WERI-Rb-1 (cell line): ENCODE measurements at regions not wholly inside any gene's neighbourhood (a gene's known extent, or its start where the extent isn't known, plus 50 kb on each side); places are given as distances from the start of the nearest gene placed in this dataset.

ENCODE experiments used
- DNase-seq: peaks from one replicate; pipeline ENCODE4 v3.0.0-alpha.2; 2020
- H3K27ac ChIP-seq: fragments of 250-450 bp; sonication (Bioruptor Pico); 2 replicates; pipeline ENCODE4 v1.5.1; 2020; ENCODE audit warnings: mild to moderate bottlenecking, moderate library complexity
- H3K27me3 ChIP-seq: fragments of 250-450 bp; sonication (Bioruptor Pico); 2 replicates; pipeline ENCODE4 v1.5.1; 2021; ENCODE audit warnings: mild to moderate bottlenecking, low read depth, moderate library complexity; ENCODE audit not compliant: insufficient read depth, severe bottlenecking
- H3K36me3 ChIP-seq: fragments of 250-450 bp; sonication (Bioruptor Pico); 2 replicates; pipeline ENCODE4 v1.5.1; 2020; ENCODE audit warnings: mild to moderate bottlenecking, moderate library complexity
- H3K4me3 ChIP-seq: 2 replicates; pipeline ENCODE4 v1.5.1; 2011; ENCODE audit warnings: low read depth, mild to moderate bottlenecking, control low read depth, low read length
- H3K9me3 ChIP-seq: fragments of 250-450 bp; sonication (Bioruptor Pico); 2 replicates; pipeline ENCODE4 v1.5.1; 2021; ENCODE audit warnings: mild to moderate bottlenecking, moderate library complexity; ENCODE audit not compliant: severe bottlenecking
- TF ChIP-seq, protein P1 (sequence below): IDR thresholded peaks from 2 replicates; pipeline ENCODE4 v1.5.1; 2011; ENCODE audit warnings: low read depth, mild to moderate bottlenecking, control low read depth, inconsistent platforms, low read length

DNA sequence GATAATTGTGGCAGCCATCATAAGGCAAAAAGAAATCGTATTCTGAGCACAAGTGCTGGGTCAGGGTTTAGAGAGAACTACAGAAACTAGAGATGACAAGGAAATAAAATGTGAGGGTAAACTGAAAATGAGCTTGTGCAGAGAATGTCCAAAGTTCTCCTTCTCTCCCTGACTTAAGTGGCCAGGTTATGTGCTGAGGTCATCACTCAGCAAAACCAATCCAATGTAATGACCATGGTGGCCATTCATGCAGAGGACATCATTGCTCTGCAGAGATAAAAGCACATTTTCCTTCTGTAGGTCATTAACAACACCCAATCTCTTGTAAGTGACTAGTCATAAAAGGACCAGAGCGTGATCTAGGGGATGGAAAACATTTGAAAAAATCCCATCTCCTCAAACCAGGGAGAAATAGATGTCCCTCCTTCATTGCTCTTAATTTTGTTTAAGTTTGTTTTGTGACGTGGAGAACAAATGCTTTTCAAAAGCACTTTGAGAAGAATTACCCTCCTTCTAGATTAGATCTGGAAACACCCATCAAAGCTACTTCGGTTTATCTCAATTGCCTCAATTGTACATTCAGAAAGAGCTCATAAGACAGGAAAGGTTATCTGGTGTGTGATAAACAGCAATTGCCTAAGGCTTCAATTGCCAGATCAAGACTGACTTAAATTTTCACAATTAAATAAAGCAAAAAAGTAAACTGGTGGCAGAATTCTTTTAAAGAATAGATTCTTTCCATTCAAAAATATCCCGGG, 173.4 kb downstream of the SERPINI1 start:
- no peaks in the 10 kb centered on the region for H3K36me3 ChIP-seq
- H3K27ac ChIP-seq: no peak overlapping the region
- H3K27me3 ChIP-seq: no peaks in the 10 kb centered on the region
- H3K9me3 ChIP-seq: no peaks in the 10 kb centered on the region
- H3K4me3 ChIP-seq: no peak overlapping the region
- TF ChIP-seq, protein P1, sequence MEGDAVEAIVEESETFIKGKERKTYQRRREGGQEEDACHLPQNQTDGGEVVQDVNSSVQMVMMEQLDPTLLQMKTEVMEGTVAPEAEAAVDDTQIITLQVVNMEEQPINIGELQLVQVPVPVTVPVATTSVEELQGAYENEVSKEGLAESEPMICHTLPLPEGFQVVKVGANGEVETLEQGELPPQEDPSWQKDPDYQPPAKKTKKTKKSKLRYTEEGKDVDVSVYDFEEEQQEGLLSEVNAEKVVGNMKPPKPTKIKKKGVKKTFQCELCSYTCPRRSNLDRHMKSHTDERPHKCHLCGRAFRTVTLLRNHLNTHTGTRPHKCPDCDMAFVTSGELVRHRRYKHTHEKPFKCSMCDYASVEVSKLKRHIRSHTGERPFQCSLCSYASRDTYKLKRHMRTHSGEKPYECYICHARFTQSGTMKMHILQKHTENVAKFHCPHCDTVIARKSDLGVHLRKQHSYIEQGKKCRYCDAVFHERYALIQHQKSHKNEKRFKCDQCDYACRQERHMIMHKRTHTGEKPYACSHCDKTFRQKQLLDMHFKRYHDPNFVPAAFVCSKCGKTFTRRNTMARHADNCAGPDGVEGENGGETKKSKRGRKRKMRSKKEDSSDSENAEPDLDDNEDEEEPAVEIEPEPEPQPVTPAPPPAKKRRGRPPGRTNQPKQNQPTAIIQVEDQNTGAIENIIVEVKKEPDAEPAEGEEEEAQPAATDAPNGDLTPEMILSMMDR: no peak
- DNase-seq: no peak

DNA sequence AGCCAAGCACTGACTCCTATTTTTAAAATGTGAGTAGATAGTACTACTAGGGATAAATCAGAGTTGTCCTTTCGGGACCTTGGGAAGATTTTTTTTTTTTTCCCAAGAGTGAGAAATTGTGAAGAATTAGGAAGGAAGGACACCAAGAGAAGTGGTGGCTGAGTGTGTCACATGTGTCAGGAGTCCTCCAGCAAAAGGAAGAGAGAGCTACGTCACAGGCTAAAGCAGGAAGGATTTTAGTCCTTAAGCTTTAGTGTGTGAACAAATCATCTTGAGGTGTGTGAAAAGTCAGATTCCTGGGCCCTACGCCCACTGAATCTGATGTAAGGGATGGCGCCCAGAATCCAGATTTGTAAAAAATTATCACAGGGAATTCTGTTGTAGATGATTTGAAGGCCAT, 172.7 kb downstream of the SERPINI1 start:
- H3K36me3 ChIP-seq: no peaks in the 10 kb centered on the region
- DNase-seq: no peak
- no peak overlapping the region for H3K27ac ChIP-seq
- H3K9me3 ChIP-seq: no peaks in the 10 kb centered on the region
- H3K27me3 ChIP-seq: no peaks in the 10 kb centered on the region
- H3K4me3 ChIP-seq: no peak overlapping the region
- TF ChIP-seq, protein P1: no peak

DNA sequence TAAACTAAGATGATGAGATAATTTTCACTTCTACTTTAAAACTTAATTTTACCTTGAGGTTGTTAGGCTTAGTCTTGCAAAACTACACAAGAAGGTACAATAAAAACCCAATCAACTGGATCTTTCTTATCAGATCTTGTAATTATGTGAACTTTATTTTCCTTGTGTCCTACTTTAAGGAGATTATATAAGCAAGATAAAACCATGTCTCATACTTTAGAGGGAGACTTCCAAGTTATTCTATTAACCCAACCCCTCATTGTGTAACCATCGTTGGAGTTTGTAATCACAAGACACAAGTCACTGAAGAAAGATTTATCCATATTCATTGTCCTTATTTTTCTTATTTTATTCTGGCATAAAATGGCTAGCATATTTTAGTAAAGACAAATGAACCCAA, 165.6 kb downstream of the SERPINI1 start:
- H3K9me3 ChIP-seq: no peaks in the 10 kb centered on the region
- no peaks in the 10 kb centered on the region for H3K27me3 ChIP-seq
- DNase-seq: no peak
- no peaks in the 10 kb centered on the region for H3K36me3 ChIP-seq
- no peak overlapping the region for H3K27ac ChIP-seq
- TF ChIP-seq, protein P1: no peak
- H3K4me3 ChIP-seq: no peak overlapping the region

DNA sequence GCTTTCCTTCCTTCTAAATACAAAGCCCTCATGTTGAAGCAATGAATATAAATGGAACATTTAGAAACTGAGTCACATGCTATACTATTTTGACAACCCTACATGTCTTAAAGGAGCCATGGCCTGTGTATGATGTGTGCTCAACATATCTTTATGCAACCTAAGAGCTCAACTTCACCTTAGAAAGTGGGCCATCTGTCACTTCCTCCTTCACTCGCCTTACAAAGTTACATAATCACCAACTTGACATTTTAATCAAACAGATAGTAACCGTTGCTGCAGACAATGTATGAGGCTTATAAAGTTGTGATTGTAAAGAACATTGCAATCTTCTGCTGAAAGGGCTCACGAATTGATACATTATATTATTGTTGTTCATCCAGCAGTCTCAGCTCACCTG, 163.6 kb downstream of the SERPINI1 start:
- no peak for DNase-seq

DNA sequence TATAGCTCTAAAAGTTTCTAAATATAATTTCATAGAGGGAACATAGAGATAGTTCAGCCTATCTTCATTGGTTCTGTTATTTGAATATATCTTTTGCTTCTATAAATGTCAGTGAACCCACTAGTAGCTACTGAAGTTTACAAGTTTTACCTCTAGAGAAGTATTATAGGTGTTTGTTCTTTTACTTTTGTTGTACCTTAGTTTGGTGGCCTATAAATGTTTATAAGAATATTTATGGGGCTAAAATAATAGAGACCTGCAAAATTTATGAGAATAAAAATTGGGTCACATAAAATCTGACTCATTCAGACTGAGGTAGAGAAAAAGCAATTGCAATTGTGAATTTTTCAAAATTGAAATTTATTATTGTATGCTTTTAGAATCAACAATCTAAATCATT, 162.6 kb downstream of the SERPINI1 start:
- no peaks in the 10 kb centered on the region for H3K27me3 ChIP-seq
- no peak overlapping the region for H3K27ac ChIP-seq
- no peaks in the 10 kb centered on the region for H3K36me3 ChIP-seq
- no peaks in the 10 kb centered on the region for H3K9me3 ChIP-seq
- no peak overlapping the region for H3K4me3 ChIP-seq
- TF ChIP-seq, protein P1: no peak
- no peak for DNase-seq

More for the DNA sequence above, 163.6 kb downstream of the SERPINI1 start:
- H3K27ac ChIP-seq: no peak overlapping the region
- H3K9me3 ChIP-seq: no peaks in the 10 kb centered on the region
- TF ChIP-seq, protein P1: no peak
- H3K36me3 ChIP-seq: no peaks in the 10 kb centered on the region
- H3K27me3 ChIP-seq: no peaks in the 10 kb centered on the region
- no peak overlapping the region for H3K4me3 ChIP-seq

DNA sequence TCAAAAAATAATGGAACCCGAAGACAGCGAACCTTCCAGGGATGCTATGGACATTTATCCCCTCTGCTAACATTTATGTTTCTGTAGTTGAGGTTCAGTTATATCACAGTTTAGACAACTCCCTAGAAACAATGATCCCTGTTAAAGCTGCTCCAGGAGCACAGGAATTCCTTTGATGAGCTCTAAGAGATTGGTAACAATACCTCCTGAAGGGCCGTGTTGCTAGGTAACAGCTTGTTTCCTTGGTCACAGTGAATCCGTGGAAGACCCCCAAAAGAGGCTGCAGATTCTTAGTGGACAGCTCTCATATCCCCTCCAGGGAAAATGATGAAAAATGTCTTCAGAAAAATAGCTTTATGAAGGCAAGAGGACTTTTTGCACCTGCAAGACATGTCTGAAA, 160.2 kb downstream of the SERPINI1 start:
- Histone ChIP-seq H3K9me3 (no peaks in the 10 kb centered on the region), H3K27me3 (no peaks in the 10 kb centered on the region), H3K27ac (no peak overlapping the region), H3K4me3 (no peak overlapping the region), H3K36me3 (no peaks in the 10 kb centered on the region)
- DNase-seq: no peak
- TF ChIP-seq, protein P1: no peak
